HG03460 (cell line): ENCODE measurements at regions not wholly inside any gene's neighbourhood (a gene's known extent, or its start where the extent isn't known, plus 50 kb on each side); places are given as distances from the start of the nearest gene placed in this dataset.
"Not testable (repeated sequence)": the region's sequence is repeated elsewhere in the genome, so short reads cannot be mapped to it uniquely, and the experiment has no call there.

Experiments used
- ATAC-seq: cut with Tn5 transposase; IDR thresholded peaks from one replicate; pipeline ENCODE4 v1.9.1; 2021; ENCODE audit not compliant: unreplicated experiment

GRCh38 chr7:67666359-67666758 is 669.7 kb downstream of the TYW1 start:
- not testable (repeated sequence) for ATAC-seq

GRCh38 chr7:67671006-67671548 is 674.4 kb downstream of the TYW1 start:
- ATAC-seq: no peak

- ATAC-seq: no peak
Observed at GRCh38 chr7:67673861-67674260, 677.2 kb downstream of the TYW1 start.

DNA sequence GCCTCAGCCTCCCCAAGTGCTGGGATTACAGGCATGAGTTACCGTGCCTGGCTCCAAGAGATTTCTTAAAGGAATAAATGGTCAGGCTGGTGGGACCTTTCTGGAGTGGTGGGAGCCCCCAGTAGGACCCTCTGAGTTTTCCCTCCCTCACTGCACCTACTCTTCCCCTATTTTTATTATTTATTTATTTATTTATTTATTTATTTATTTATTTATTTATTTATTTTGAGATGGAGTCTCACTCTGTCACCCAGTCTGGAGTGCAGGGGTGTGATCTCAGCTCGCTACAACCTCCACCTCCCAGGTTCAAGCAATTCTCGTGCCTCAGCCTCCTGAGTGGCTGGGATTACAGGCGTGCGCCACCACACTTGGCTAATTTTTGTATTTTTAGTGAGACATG is 678.2 kb downstream of the TYW1 start:
- not testable (repeated sequence) for ATAC-seq

DNA sequence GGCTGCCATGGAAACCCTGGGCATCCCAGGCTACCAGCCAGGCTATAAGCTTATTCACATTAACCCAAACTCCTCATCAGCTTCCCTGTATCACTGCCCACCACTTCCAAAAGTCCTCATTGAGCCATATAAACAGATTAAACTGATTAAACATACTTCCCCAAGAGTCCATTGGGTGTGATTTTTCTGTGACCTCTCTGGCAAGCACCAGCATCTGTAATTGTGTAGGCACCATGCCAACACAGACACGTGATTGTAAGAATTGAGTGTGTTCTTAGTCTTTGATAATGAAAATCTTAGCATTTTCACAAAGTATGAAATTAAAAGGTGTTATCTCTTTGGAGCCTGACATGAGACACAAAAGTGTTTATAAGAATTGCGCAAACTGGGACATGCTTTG is 679.3 kb downstream of the TYW1 start:
- no peak for ATAC-seq

GRCh38 chr7:67678419-67678818 is 681.8 kb downstream of the TYW1 start:
- ATAC-seq: no peak

DNA sequence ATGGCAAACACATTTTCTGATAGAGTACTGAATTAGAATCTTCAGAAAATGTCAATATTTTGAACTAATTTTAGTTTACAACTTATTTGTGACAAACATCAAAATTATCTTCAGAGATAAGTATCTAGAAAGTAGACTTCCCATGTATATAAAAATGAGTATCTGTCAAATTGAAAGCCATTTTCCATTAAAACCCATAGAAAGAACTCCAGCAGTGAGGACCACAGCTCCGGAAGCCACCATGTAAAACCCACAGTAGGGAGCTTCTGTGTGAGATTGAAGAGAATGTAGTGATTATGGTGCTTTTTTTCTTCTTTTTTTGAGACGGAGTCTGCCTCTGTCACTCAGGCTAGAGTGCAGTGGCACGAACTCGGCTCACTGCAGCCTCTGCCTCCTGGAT is 687.0 kb downstream of the TYW1 start:
- no peak for ATAC-seq

DNA sequence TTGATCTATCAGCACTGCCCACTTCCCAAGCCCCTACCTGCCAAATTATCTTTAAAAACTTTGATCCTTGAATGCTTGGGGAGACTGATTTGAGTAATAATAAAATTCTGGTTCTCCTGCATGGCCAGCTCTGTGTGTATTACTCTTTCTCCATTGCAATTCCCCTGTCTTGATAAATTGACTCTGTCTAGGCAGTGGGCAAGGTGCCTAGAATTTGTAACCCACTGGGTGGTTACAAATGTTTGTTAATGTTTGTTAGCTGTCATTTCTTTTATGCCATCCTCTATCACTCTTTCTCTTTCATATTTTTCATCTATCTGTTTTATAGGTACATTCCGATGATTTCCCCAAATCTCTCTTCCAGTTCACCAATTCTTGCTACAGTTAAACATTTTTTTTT is 694.1 kb downstream of the TYW1 start:
- no peak for ATAC-seq

GRCh38 chr7:67692425-67692824 is 695.8 kb downstream of the TYW1 start:
- ATAC-seq: no peak

GRCh38 chr7:67696124-67696523 is 699.5 kb downstream of the TYW1 start:
- ATAC-seq: no peak

DNA sequence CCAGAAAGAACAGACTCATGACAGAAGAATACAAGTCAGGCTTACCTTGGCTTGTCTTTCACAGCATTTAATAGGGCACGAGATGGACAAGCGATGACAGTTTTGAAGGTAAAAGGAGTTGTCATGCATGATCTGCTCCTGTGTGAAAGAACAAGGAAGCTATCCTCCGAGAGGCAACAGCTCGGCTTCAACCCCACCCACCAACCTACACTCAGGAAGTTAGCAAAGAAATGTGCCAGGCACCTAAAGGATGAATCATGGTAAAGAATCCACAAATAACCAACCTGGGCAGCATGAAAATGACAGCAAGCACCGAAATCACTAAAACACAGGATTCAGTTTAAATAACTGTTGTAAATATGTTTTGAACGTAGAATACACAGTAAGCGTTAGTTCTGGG is 700.2 kb downstream of the TYW1 start:
- ATAC-seq: no peak

- ATAC-seq: no peak
Observed at GRCh38 chr7:67698354-67698753, 701.7 kb downstream of the TYW1 start.

- no peak for ATAC-seq
Observed at GRCh38 chr7:67705850-67706249, 709.2 kb downstream of the TYW1 start.

DNA sequence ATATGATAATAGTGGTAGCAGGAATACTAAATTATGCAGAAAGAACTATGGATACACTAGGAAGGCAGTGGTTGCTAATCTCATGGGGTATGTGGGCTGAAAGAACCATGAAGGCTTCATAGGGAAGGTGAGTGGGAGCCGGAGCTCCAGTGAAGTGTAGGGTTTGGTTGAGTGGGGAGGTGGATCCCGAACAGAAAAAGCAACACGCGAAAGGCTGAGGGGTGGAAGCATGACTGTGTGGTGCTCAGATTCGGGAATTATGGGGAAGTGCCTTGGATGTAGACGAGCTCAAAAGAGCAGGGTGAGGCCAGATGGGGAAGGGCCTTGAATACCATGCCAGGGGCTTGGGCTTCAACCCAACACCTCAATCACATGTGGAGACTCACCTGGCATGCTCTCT is 715.1 kb downstream of the TYW1 start:
- no peak for ATAC-seq

- ATAC-seq: no peak
Observed at GRCh38 chr7:67713451-67714056, 716.9 kb downstream of the TYW1 start.

DNA sequence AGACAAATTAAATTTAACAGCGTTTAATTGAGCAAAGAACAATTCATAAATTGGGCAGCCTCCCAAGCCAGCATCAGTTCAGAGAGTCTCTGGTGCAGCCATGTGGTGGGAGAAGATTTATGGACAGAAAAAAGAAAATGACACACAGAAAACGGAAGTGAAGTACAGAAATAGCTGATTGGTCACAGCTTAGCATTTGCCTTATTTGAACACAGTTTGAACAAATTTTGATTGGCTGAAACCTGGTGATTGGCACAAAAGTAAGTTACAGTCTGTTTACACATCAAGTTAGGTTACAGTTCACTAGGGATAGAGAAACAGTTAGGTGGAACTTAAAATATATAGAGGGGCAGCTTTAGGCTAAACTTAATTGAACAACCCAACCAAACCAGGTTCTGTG is 720.1 kb downstream of the TYW1 start:
- ATAC-seq: no peak

DNA sequence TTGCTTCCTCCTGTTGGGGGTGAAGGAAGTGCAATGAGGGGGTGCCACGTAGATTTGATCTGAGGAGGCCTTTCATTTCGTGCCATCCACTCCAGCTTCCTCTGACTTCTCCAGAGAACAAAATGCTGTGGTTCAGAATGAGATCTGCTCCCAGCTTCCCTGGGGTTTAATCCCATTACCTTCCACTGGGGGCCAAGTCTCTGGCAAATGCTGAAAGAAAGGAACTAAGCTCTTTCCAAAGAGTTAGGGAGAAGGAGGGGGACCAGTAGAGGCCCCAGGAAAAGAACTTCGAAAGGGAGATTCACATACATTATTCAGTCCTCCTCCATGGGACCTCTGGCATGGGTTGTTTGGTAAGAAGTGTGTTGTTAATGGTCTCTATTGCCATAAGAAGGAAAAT is 727.0 kb downstream of the TYW1 start:
- no peak for ATAC-seq

DNA sequence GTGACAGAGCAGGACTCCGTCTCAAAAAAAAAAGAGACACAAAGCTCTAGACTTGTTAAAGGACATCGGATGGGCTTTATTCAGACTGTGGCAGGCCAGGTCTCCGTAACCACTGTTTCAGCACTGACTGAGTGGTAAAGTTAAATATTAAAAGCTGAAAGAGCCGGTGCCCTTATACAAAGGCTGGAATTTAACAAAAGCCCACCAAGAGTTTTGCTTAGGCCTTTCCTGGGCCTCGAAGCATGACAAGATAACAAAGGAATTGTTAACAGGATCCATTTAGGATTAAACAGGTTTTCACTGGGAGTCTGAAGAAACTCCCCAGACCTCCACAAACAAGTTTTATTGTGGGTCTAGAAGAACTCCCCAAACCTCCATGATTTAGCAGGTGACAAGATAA is 727.8 kb downstream of the TYW1 start:
- ATAC-seq: no peak

- ATAC-seq: no peak
Observed at GRCh38 chr7:67724955-67725354, 728.3 kb downstream of the TYW1 start.

DNA sequence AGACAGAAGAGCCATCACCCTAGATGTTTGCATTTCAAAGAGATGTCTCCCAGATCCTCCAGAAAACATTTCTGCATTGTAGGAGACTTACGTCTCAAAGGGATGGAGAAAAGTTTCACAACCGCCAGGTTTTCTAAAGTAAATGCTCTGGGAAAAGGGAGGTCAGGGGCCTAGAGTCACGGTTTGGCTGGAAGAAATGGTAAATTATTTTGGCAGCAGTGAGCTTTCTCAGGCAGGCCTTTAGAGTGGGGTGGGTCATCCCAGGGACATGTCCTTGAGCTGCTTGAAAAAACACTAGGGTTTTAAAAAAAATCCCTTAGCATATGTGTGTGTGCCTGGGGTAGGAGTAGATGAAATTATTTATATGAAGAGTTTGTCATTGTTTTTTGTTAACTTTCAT is 728.8 kb downstream of the TYW1 start:
- ATAC-seq: no peak

- no peak for ATAC-seq
Observed at GRCh38 chr7:67729771-67730170, 733.1 kb downstream of the TYW1 start.

DNA sequence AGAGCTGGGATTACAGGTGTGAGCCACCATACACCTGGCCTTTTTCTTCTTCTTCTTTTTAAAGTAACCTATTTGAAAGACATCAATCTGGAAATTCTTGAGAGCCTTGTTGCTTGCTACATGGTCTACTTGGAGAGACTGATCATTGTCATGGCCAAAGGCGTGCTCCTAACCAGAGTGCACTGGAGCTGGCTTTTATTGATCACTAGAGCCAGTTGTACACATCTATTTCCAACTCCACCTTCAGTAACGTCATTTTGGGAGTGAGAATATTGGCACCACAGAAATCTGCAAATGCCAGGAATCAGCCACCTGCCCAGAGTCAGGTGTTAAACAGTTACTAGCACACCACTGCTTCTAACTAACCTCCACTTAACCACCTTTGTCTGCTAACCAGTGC is 735.1 kb downstream of the TYW1 start:
- no peak for ATAC-seq

GRCh38 chr7:67732898-67733297 is 736.3 kb downstream of the TYW1 start:
- no peak for ATAC-seq
